ENCODE measurements at regions not wholly inside any gene's neighbourhood (a gene's known extent, or its start where the extent isn't known, plus 50 kb on each side); places are given as distances from the start of the nearest gene placed in this dataset.

- Histone ChIP-seq H4K20me1 (ENCODE audit: insufficient read depth, low read length) (no peaks in the 10 kb centered on the region), H3K36me3 (replicated peaks in 1 of 2; ENCODE audit: control insufficient read depth in 1 of 2, insufficient read depth in 2 of 2, low read length in 2 of 2) (no peaks in the 10 kb centered on the region), H3K9ac (ENCODE audit: insufficient read depth, low read depth, low read length) (no peak overlapping the region), H3K4me1 (ENCODE audit: insufficient read depth, low read length) (no peaks in the 10 kb centered on the region), H3K4me3 (replicated peaks in 1 of 3; ENCODE audit: insufficient read depth in 1 of 3, low read depth in 2 of 3, low read length in 3 of 3) (no peak overlapping the region), H3K27me3 (ENCODE audit: control insufficient read depth in 1 of 2, insufficient read depth in 2 of 2, low read length in 2 of 2) (no peaks in the 10 kb centered on the region), H3K79me2 (ENCODE audit: insufficient read depth, low read length) (no peaks in the 10 kb centered on the region), H2AFZ (ENCODE audit: low read length) (no peak overlapping the region), H3K9me3 (ENCODE audit: low read length) (no peaks in the 10 kb centered on the region), H3K4me2 (ENCODE audit: low read depth, low read length) (no peak overlapping the region), H3K27ac (ENCODE audit: extremely low read length, insufficient read depth, low read length) (no peak overlapping the region)
- in situ Hi-C loops (cut with HindIII; ENCODE audit: extremely low pct_ligation_motif_present, low pct_unique_long_range_greater_than_20kb) = no loop called here
- intact Hi-C loops (cut with micrococcal nuclease; ENCODE audit: unreplicated experiment) = no loop called here
- ATAC-seq = no peak
- DNase-seq (ENCODE audit: low spot score) = no peak
- FAIRE-seq = no peak
- ChIA-PET POLR2A (no interaction called here), CTCF (ENCODE audit: low intra/inter-chr PET ratio, low total read pairs) (no interaction called here)
- WGBS (ENCODE audit: low lambda C conversion rate) = 2% methylated on average over 2 of the region's 2 CpGs
- TF ChIP-seq ZNF350 (CRISPR knock-in tag; IDR thresholded peaks at IDR 0.05; ENCODE audit: borderline replicate concordance, low read depth) (no peak), NCOA2 (CRISPR knock-in tag; IDR thresholded peaks at IDR 0.05) (no peak), ZFAT (CRISPR knock-in tag; conservative IDR thresholded peaks at IDR 0.05) (no peak), E2F5 (CRISPR knock-in tag; conservative IDR thresholded peaks at IDR 0.05) (no peak), SSRP1 (CRISPR knock-in tag; IDR thresholded peaks at IDR 0.05) (no peak), MIER2 (CRISPR knock-in tag; IDR thresholded peaks at IDR 0.05) (no peak), FOXA3 (CRISPR knock-in tag; IDR thresholded peaks at IDR 0.05) (no peak), ZNF329 (CRISPR knock-in tag; IDR thresholded peaks at IDR 0.05; ENCODE audit: low read depth) (no peak), ZNF224 (CRISPR knock-in tag; IDR thresholded peaks at IDR 0.05) (no peak), RORA (CRISPR knock-in tag; IDR thresholded peaks at IDR 0.05) (no peak), ZBTB3 (CRISPR knock-in tag; IDR thresholded peaks at IDR 0.05; ENCODE audit: borderline replicate concordance, low read depth) (no peak), KAT2B (IDR thresholded peaks at IDR 0.05; ENCODE audit: borderline replicate concordance, low read depth, low read length) (no peak)
- TF ChIP-seq, protein P1, sequence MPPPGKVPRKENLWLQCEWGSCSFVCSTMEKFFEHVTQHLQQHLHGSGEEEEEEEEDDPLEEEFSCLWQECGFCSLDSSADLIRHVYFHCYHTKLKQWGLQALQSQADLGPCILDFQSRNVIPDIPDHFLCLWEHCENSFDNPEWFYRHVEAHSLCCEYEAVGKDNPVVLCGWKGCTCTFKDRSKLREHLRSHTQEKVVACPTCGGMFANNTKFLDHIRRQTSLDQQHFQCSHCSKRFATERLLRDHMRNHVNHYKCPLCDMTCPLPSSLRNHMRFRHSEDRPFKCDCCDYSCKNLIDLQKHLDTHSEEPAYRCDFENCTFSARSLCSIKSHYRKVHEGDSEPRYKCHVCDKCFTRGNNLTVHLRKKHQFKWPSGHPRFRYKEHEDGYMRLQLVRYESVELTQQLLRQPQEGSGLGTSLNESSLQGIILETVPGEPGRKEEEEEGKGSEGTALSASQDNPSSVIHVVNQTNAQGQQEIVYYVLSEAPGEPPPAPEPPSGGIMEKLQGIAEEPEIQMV (CRISPR knock-in tag; IDR thresholded peaks at IDR 0.05; ENCODE audit: low read depth) = no peak
- TF ChIP-seq, protein P2, sequence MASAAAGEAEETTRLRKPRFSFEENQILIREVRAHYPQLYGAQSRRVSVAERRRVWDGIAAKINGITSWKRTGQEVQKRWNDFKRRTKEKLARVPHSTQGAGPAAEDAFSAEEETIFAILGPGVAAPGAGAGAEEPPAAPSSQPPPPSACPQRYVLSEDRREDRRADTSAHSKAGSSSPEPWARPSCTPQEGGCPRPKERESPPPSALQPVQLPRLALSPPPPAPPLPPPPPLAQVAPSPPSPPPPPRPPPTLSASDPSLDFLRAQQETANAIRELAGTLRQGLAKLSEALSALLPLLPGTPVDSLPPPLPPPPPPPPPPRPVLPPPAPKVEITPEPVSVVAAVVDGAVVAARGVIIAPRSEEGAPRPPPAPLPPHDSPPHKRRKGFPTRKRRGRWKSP (CRISPR knock-in tag; IDR thresholded peaks at IDR 0.05) = no peak
- BruUV-seq (replicated peaks) = no TSS peak
Observed at GRCh38 chr13:86945584-86945983, 725.6 kb upstream of the SLITRK5 start.

Data from HepG2 (cell line).